ENCODE measurements at regions not wholly inside any gene's neighbourhood (a gene's known extent, or its start where the extent isn't known, plus 50 kb on each side); places are given as distances from the start of the nearest gene placed in this dataset.

GRCh38 chr7:66505531-66506451 is 122.9 kb upstream of the KCTD7 start:
- TF ChIP-seq BRCA1 (IDR thresholded peaks at IDR 0.05; ENCODE audit: low read depth, low read length): no peak
- no peak for TF ChIP-seq POLR2A (IDR thresholded peaks at IDR 0.05; ENCODE audit: low read depth, low read length)
- TF ChIP-seq PBX3 (IDR thresholded peaks at IDR 0.05; ENCODE audit: insufficient replicate concordance, low read depth, low read length): no peak
- TF ChIP-seq POLR2AphosphoS5 (IDR thresholded peaks at IDR 0.05; ENCODE audit: low read length): no peak
- no peak for TF ChIP-seq MXI1 (IDR thresholded peaks at IDR 0.05; ENCODE audit: low read depth, low read length)
- no peak for TF ChIP-seq ZBTB33 (IDR thresholded peaks at IDR 0.05)
- TF ChIP-seq CTCF (IDR thresholded peaks at IDR 0.05 in 2 of 3, conservative IDR thresholded peaks at IDR 0.05 in 1 of 3; ENCODE audit: control insufficient read depth in 2 of 3, extremely low read depth in 1 of 3, insufficient read depth in 1 of 3, low read depth in 3 of 3, low read length in 3 of 3): no peak
- no peak for TF ChIP-seq BACH1 (IDR thresholded peaks at IDR 0.05; ENCODE audit: borderline replicate concordance)
- TF ChIP-seq STAT1 (conservative IDR thresholded peaks at IDR 0.05): no peak
- TF ChIP-seq NR2C2 (IDR thresholded peaks at IDR 0.05; ENCODE audit: borderline replicate concordance, control insufficient read depth, insufficient read length, low read depth): no peak
- no peak for TF ChIP-seq NFYB (IDR thresholded peaks at IDR 0.05; ENCODE audit: insufficient read depth, low read depth, low read length)

Measured in GM12878 (cell line).